Amygdala (tissue), 56 donors: ENCODE measurements at regions not wholly inside any gene's neighbourhood (a gene's known extent, or its start where the extent isn't known, plus 50 kb on each side); places are given as distances from the start of the nearest gene placed in this dataset.
"Not testable (repeated sequence)": the region's sequence is repeated elsewhere in the genome, so short reads cannot be mapped to it uniquely, and the experiment has no call there.

ENCODE experiments used
- DNase-seq, 56 donors: peaks; one replicate each; lab custom pipeline; 2025; lab: John Stamatoyannopoulos, UW

GRCh38 chr1:181318022-181318857 is 165.1 kb upstream of the CACNA1E start:
- peak in 1 of 56 donors; percentile 18 for DNase-seq

GRCh38 chr1:181318858-181319235 is 164.5 kb upstream of the CACNA1E start:
- DNase-seq, result no peak

- no peak for DNase-seq
These were observed 163.4 kb upstream of the CACNA1E start for GRCh38 chr1:181319907-181320306.

GRCh38 chr1:181324797-181325616 is 158.3 kb upstream of the CACNA1E start:
- DNase-seq, result no peak

GRCh38 chr1:181325765-181326164 is 157.6 kb upstream of the CACNA1E start:
- not testable (repeated sequence) for DNase-seq

GRCh38 chr1:181326348-181326747 is 157.0 kb upstream of the CACNA1E start:
- no peak for DNase-seq

GRCh38 chr1:181327796-181328195 is 155.5 kb upstream of the CACNA1E start:
- DNase-seq, result no peak

- DNase-seq, result no peak
These were observed 148.6 kb upstream of the CACNA1E start for GRCh38 chr1:181334724-181335123.

- no peak for DNase-seq
These were observed 147.7 kb upstream of the CACNA1E start for GRCh38 chr1:181335631-181336030.

GRCh38 chr1:181341026-181341632 is 142.2 kb upstream of the CACNA1E start:
- DNase-seq, result no peak

GRCh38 chr1:181344091-181344490 is 139.2 kb upstream of the CACNA1E start:
- DNase-seq, result no peak

- DNase-seq, result no peak
These were observed 138.2 kb upstream of the CACNA1E start for GRCh38 chr1:181345146-181345545.

- DNase-seq, result peak in 2 of 56 donors; percentile 4 to 30
These were observed 135.6 kb upstream of the CACNA1E start for GRCh38 chr1:181347495-181348390.

GRCh38 chr1:181349512-181349911 is 133.8 kb upstream of the CACNA1E start:
- DNase-seq, result no peak

GRCh38 chr1:181350131-181350530 is 133.2 kb upstream of the CACNA1E start:
- no peak for DNase-seq

- no peak for DNase-seq
These were observed 131.6 kb upstream of the CACNA1E start for GRCh38 chr1:181351740-181352139.

- no peak for DNase-seq
These were observed 130.6 kb upstream of the CACNA1E start for GRCh38 chr1:181352695-181353094.

GRCh38 chr1:181353526-181353925 is 129.8 kb upstream of the CACNA1E start:
- DNase-seq, result no peak

GRCh38 chr1:181354865-181355264 is 128.5 kb upstream of the CACNA1E start:
- DNase-seq, result no peak
